ENCODE measurements at regions not wholly inside any gene's neighbourhood (a gene's known extent, or its start where the extent isn't known, plus 50 kb on each side); places are given as distances from the start of the nearest gene placed in this dataset.

DNA sequence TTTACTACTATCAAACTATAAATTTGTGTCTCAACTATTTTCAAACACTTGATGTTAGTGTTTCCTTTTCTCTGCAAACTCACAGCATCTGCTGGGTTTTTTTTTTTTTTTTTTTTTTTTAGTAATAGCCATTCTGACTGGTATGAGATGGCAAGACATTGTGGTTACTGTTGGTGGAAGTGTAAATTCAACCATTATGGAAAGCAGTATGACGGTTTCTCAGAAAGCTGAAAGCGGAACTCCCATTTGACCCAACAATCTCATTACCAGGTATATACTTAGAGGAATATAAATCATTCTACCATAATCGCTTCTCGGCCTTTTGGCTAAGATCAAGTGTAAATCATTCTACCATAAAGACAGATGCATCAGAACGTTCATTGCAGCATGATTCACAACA, 608.3 kb upstream of the ZP4 start:
- Histone ChIP-seq H3K9me3 (no peaks in the 10 kb centered on the region), H3K27me3 (no peaks in the 10 kb centered on the region), H3K4me1 (no peaks in the 10 kb centered on the region), H3K4me3 (replicated peaks in 1 of 3) (no peak overlapping the region), H3K36me3 (no peaks in the 10 kb centered on the region), H3K27ac (no peak overlapping the region)
- intact Hi-C loops (cut with DNase I), result no loop called here
- WGBS, 2 donors, result 89 to 92% methylated on average over 5 of the region's 5 CpGs
- no peak for DNase-seq
- TF ChIP-seq POLR2A (IDR thresholded peaks at IDR 0.05), result no peak
- TF ChIP-seq, protein P1, sequence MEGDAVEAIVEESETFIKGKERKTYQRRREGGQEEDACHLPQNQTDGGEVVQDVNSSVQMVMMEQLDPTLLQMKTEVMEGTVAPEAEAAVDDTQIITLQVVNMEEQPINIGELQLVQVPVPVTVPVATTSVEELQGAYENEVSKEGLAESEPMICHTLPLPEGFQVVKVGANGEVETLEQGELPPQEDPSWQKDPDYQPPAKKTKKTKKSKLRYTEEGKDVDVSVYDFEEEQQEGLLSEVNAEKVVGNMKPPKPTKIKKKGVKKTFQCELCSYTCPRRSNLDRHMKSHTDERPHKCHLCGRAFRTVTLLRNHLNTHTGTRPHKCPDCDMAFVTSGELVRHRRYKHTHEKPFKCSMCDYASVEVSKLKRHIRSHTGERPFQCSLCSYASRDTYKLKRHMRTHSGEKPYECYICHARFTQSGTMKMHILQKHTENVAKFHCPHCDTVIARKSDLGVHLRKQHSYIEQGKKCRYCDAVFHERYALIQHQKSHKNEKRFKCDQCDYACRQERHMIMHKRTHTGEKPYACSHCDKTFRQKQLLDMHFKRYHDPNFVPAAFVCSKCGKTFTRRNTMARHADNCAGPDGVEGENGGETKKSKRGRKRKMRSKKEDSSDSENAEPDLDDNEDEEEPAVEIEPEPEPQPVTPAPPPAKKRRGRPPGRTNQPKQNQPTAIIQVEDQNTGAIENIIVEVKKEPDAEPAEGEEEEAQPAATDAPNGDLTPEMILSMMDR (IDR thresholded peaks at IDR 0.05), result no peak

DNA sequence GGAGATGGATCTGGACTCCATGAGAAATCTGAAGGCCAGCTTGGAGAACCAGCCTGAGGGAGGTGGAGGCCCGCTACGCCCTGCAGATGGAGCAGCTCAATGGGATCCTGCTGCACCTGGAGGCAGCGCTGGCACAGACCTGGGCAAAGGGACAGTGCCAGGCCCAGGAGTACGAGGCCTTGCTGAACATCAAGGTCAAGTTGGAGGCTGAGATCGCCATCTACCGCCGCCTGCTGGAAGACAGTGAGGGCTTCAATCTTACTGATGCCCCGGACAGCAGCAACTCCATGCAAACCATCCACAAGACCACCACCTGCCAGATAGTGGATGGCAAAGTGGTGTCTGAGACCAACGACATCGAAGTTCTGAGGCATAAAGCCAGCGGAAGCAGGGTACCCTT, 601.5 kb upstream of the ZP4 start:
- no peaks in the 10 kb centered on the region for H3K36me3 ChIP-seq
- H3K9me3 ChIP-seq, result no peaks in the 10 kb centered on the region
- intact Hi-C loops (cut with DNase I), result no loop called here
- H3K27ac ChIP-seq, result no peak overlapping the region
- WGBS, 2 donors, result 88 to 91% methylated on average over 10 of the region's 11 CpGs
- no peaks in the 10 kb centered on the region for H3K4me1 ChIP-seq
- H3K4me3 ChIP-seq (replicated peaks in 1 of 3), result no peak overlapping the region
- TF ChIP-seq POLR2A (IDR thresholded peaks at IDR 0.05), result no peak
- TF ChIP-seq, protein P1 (IDR thresholded peaks at IDR 0.05), result no peak
- no peak for DNase-seq
- H3K27me3 ChIP-seq, result no peaks in the 10 kb centered on the region

DNA sequence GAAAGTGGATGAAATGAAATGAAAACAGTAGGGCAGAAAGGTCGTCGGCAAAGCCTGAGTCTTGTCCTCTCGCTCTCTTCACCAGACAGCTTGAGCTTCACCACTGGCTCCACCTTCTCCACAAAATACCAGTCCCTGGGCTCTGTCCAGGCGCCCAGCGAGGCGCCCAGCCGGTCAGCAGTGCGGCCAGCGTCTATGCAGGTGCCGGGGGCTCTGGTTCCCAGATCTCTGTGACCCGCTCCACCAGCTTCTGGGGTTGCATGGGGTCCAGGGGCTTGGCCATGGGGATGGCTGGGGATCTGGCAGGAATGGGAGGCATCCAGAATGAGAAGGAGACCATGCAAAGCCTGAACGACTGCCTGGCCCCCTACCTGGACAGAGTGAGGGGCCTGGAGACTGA, 600.5 kb upstream of the ZP4 start:
- Histone ChIP-seq H3K27me3 (no peaks in the 10 kb centered on the region), H3K27ac (no peak overlapping the region), H3K36me3 (no peaks in the 10 kb centered on the region), H3K9me3 (no peaks in the 10 kb centered on the region), H3K4me3 (replicated peaks in 1 of 3) (no peak overlapping the region), H3K4me1 (no peaks in the 10 kb centered on the region)
- DNase-seq, result no peak
- 93% methylated on average over 12 of the region's 12 CpGs for WGBS, 2 donors
- intact Hi-C loops (cut with DNase I), result no loop called here
- TF ChIP-seq, protein P1 (IDR thresholded peaks at IDR 0.05), result no peak
- no peak for TF ChIP-seq POLR2A (IDR thresholded peaks at IDR 0.05)

DNA sequence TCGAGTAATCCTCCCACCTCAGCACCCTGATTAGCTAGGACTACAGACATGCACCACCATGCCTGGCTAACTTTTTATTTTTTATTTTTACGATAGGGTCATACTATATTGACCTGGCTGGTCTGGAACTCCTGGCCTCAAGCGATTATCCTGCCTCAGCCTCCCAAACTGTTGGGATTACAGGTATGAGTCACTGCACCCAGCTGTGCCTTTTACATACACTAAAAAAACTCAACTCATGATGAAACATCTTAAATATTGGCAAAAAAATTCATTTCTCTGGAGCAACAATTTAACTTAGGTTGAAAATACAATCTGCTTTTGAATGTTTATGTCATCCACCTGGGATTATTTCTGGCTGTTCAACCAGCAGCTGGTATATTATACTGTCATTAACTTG, 598.3 kb upstream of the ZP4 start:
- TF ChIP-seq POLR2A (IDR thresholded peaks at IDR 0.05), result no peak
- TF ChIP-seq, protein P1 (IDR thresholded peaks at IDR 0.05), result no peak
- Histone ChIP-seq H3K9me3 (no peaks in the 10 kb centered on the region), H3K27ac (no peak overlapping the region), H3K36me3 (no peaks in the 10 kb centered on the region), H3K4me3 (replicated peaks in 1 of 3) (no peak overlapping the region), H3K27me3 (no peaks in the 10 kb centered on the region), H3K4me1 (no peaks in the 10 kb centered on the region)
- no peak for DNase-seq
- WGBS, 2 donors, result 80 to 89% methylated on average over 3 of the region's 3 CpGs
- intact Hi-C loops (cut with DNase I), result no loop called here

DNA sequence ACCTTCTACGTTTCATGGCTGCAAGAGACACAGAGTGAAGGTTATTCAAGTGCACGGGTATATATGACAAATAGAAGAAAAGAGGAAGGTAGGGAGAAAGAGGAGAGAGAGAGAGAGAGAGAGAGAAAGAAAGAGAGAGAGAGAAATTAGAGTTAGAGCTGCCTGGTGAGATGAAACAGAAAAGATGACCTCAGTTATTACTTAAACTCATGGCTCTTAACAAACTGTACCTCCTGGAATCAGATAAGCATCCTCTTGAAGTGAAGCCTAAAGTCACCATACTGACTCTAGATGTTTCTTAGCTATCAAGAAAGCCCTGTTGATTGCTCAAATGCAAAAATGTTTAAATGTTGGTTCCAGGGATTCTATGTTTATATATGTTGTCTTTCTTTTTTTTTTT, 597.7 kb upstream of the ZP4 start:
- no peak overlapping the region for H3K4me3 ChIP-seq (replicated peaks in 1 of 3)
- no peaks in the 10 kb centered on the region for H3K27me3 ChIP-seq
- no peaks in the 10 kb centered on the region for H3K4me1 ChIP-seq
- 88 to 90% methylated on average over 2 of the region's 2 CpGs for WGBS, 2 donors
- intact Hi-C loops (cut with DNase I), result no loop called here
- no peaks in the 10 kb centered on the region for H3K36me3 ChIP-seq
- no peaks in the 10 kb centered on the region for H3K9me3 ChIP-seq
- no peak overlapping the region for H3K27ac ChIP-seq
- DNase-seq, result no peak
- TF ChIP-seq, protein P1 (IDR thresholded peaks at IDR 0.05), result no peak
- TF ChIP-seq POLR2A (IDR thresholded peaks at IDR 0.05), result no peak
